ENCODE measurements at regions not wholly inside any gene's neighbourhood (a gene's known extent, or its start where the extent isn't known, plus 50 kb on each side); places are given as distances from the start of the nearest gene placed in this dataset.

- Histone ChIP-seq H3K36me3 (ENCODE audit: insufficient read depth, low read length) (no peaks in the 10 kb centered on the region), H3K9me2 (ENCODE audit: insufficient read depth, low read length) (no peaks in the 10 kb centered on the region), H3K27me3 (ENCODE audit: insufficient read depth, low read depth, low read length) (no peaks in the 10 kb centered on the region), H3K4me2 (ENCODE audit: low read length) (no peak overlapping the region), H3K9me3 (ENCODE audit: low read length) (peaks cover 7% of the 10 kb centered on the region), H2AFZ (ENCODE audit: low read depth, low read length) (no peak overlapping the region), H3F3A (ENCODE audit: insufficient read depth, low read length, poor library complexity, severe bottlenecking) (no peaks in the 10 kb centered on the region), H3K79me2 (replicated peaks; ENCODE audit: insufficient read depth, low read length) (no peaks in the 10 kb centered on the region), H3K27ac (ENCODE audit: low read length) (no peak overlapping the region), H3K4me3 (ENCODE audit: low read length) (no peak overlapping the region), H4K20me1 (ENCODE audit: insufficient read depth) (no peaks in the 10 kb centered on the region), H3K9ac (ENCODE audit: low read length) (no peak overlapping the region)
- TF ChIP-seq CTCF (IDR thresholded peaks at IDR 0.05; ENCODE audit: poor library complexity, severe bottlenecking), result no peak
- TF ChIP-seq EZH2 (IDR thresholded peaks at IDR 0.05; ENCODE audit: borderline replicate concordance, insufficient read depth, low read length, poor library complexity, severe bottlenecking), result no peak
- no peak for TF ChIP-seq REST (IDR thresholded peaks at IDR 0.05; ENCODE audit: borderline replicate concordance)
- no peak for TF ChIP-seq SMC3 (conservative IDR thresholded peaks at IDR 0.05; ENCODE audit: poor library complexity)
- TF ChIP-seq EP300 (conservative IDR thresholded peaks at IDR 0.05; ENCODE audit: poor library complexity, severe bottlenecking), result no peak
- TF ChIP-seq POLR2AphosphoS5 (IDR thresholded peaks at IDR 0.05), result no peak
- TF ChIP-seq RAD21 (conservative IDR thresholded peaks at IDR 0.05), result no peak
- no peak for TF ChIP-seq TAF1 (IDR thresholded peaks at IDR 0.05; ENCODE audit: low read depth)
- no peak for TF ChIP-seq MXI1 (conservative IDR thresholded peaks at IDR 0.05; ENCODE audit: poor library complexity, severe bottlenecking)
Observed at GRCh38 chr4:11876104-11876503, 447.4 kb upstream of the HS3ST1 start.

- no peaks in the 10 kb centered on the region for H3K79me2 ChIP-seq (replicated peaks; ENCODE audit: insufficient read depth, low read length)
- H3K36me3 ChIP-seq (ENCODE audit: insufficient read depth, low read length), result no peaks in the 10 kb centered on the region
- no peak overlapping the region for H3K4me3 ChIP-seq (ENCODE audit: low read length)
- TF ChIP-seq TAF1 (IDR thresholded peaks at IDR 0.05; ENCODE audit: low read depth), result no peak
- no peak for TF ChIP-seq SMC3 (conservative IDR thresholded peaks at IDR 0.05; ENCODE audit: poor library complexity)
- H3K4me2 ChIP-seq (ENCODE audit: low read length), result no peak overlapping the region
- H3K27ac ChIP-seq (ENCODE audit: low read length), result no peak overlapping the region
- no peaks in the 10 kb centered on the region for H3K9me3 ChIP-seq (ENCODE audit: low read length)
- no peak overlapping the region for H3K9ac ChIP-seq (ENCODE audit: low read length)
- H2AFZ ChIP-seq (ENCODE audit: low read depth, low read length), result no peak overlapping the region
- H3K27me3 ChIP-seq (ENCODE audit: insufficient read depth, low read depth, low read length), result no peaks in the 10 kb centered on the region
- no peaks in the 10 kb centered on the region for H4K20me1 ChIP-seq (ENCODE audit: insufficient read depth)
- no peaks in the 10 kb centered on the region for H3K9me2 ChIP-seq (ENCODE audit: insufficient read depth, low read length)
- H3F3A ChIP-seq (ENCODE audit: insufficient read depth, low read length, poor library complexity, severe bottlenecking), result no peaks in the 10 kb centered on the region
Observed at GRCh38 chr4:11869191-11869870, 440.6 kb upstream of the HS3ST1 start.
